ENCODE measurements at regions not wholly inside any gene's neighbourhood (a gene's known extent, or its start where the extent isn't known, plus 50 kb on each side); places are given as distances from the start of the nearest gene placed in this dataset.
"Not testable (repeated sequence)": the region's sequence is repeated elsewhere in the genome, so short reads cannot be mapped to it uniquely, and the experiment has no call there.

DNA sequence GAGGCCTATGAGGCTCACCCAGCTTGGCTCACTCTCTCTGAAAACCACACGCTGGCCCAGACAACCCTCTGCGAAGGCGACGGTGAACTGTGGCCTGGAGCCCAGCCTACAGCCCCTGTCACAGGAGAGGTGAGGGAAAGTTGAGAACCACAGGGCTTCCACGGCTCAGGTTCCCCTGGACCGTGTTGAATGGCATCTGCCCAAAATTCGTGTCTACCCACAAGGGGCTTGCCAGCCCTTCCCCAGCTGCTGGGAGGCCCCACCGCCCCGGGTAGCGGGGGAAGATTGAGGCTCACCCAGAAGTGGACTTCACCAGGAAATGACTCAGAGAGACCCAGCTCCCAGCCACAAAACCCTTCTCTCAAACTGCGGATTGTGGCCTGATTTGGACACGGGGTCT is 197.1 kb downstream of the CTTN start:
- no peak for DNase-seq

GRCh38 chr11:70596091-70596490 is 197.8 kb downstream of the CTTN start:
- no peak for DNase-seq

GRCh38 chr11:70597006-70597555 is 198.8 kb downstream of the CTTN start:
- DNase-seq = no peak

- no peak for DNase-seq
These were observed 199.7 kb downstream of the CTTN start for GRCh38 chr11:70597751-70598625.

- DNase-seq = not testable (repeated sequence)
These were observed 202.6 kb downstream of the CTTN start for GRCh38 chr11:70600911-70601415.

DNA sequence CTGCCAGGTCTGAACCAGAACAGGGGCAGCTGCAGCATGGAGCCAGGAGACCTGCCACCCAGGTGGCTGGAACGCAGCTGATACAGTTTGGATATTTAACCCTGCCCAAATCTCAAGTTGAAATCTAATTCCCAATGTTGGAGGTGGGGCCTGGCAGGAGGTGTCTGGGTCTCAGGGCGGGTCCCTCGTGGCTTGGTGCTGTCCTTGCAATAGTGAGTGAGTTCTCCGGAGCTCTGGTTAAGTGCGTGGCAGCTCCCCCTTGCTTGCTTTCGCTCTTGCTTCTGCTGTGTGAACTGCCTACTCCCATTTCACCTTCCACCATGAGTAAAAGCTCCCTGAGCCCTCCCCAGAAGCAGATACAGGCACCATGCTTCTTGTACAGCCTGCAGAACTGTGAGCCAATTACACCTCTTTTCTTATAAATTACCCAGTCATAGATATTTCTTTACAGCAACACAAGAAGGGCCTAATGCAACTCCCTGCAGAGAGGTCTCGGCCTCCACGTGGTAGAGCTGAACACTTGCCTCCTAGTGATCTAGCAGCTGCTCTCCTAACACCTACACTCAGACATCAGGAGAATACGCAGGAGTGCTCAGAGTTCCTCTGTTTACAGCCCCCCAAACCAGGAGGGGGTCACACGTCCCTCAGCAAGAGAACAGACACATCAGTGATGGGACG is 203.7 kb downstream of the CTTN start:
- no peak for DNase-seq

DNA sequence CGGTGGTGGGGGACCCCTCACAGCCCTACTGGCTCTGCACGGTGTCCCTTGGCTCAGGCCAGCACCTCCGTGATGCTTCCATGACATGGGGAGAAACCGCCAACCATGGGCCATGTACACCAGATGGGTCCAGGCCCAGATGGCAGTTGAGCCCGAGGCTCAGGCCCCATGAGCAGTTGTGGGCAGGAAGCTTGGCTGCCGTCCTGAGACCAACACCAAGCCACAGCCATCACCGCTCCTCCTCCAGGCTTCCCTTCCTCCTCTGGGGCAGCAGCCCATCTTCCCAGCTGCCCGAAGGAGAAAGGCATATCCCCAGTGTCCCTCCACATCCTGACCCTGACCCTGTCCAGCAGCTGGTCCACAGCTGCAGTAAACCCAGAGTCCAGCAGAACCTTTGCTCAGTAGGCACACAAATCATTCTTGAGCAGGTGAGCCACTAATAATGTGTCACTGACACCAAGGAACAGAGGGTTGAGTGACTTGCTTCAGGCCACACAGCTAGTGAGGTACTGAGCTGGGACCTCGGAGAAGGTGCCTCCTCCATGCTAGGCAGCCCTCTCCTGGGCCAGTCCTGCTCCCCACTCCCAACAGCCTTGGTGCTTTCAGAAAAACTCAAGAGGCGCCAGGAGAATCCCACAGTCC is 204.9 kb downstream of the CTTN start:
- DNase-seq = no peak

GRCh38 chr11:70603756-70604211 is 205.5 kb downstream of the CTTN start:
- no peak for DNase-seq

GRCh38 chr11:70604221-70604620 is 205.9 kb downstream of the CTTN start:
- DNase-seq = no peak

- DNase-seq = no peak
These were observed 206.5 kb downstream of the CTTN start for GRCh38 chr11:70604630-70605467.

- DNase-seq = no peak
These were observed 207.1 kb downstream of the CTTN start for GRCh38 chr11:70605468-70605815.

DNA sequence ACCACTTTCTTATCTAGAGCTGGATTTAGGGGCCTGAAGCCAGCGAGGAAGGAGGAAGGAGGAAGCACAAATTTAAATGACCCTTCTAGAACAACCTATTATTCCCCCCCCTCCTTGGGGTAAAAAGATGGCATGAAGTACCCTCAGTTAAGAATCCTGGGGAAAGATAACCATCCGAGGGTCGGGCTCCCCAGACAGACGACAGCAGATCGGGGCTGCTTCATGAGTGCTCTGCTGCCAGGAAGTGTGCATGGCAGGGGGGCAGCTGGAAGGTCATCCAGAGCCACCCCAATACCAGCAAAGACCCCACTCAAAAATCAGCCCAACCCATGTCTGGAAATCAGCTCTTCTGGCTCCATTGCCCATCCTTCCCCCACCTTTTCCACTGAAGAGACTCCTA is 207.5 kb downstream of the CTTN start:
- no peak for DNase-seq

DNA sequence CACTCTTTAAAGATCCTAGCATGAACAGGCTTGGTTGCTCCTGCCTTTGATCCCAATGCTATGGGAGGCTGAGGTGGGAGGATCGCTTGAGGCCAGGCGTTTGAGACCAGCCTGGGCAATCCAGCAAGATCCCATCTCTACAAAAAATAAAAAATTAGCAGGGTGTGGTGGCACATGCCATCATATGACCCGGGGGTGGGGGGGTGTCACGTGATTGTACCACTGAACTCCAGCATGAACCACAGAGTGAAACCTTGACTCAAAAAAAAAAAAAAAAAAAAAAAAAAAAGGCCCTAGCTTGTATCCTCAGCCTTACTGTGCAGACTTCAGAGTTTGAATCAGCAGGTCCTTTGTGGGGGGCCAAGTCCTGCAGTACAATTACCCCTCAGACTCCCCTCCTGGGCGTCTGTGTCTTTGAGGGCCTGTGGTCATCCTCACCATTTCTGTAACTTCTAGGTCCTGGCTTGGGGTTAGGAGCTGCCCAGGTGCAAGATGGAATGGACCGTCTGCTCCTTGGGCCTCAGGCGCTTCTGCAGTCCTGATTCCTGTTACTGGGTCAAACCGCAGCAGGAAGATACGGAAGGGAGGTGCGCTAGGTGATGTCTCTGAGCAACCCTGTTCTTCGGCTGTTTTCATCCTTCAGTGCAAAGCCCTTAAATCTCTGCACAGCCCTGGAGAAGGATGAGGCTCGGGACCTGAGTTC is 208.1 kb downstream of the CTTN start:
- DNase-seq = no peak

DNA sequence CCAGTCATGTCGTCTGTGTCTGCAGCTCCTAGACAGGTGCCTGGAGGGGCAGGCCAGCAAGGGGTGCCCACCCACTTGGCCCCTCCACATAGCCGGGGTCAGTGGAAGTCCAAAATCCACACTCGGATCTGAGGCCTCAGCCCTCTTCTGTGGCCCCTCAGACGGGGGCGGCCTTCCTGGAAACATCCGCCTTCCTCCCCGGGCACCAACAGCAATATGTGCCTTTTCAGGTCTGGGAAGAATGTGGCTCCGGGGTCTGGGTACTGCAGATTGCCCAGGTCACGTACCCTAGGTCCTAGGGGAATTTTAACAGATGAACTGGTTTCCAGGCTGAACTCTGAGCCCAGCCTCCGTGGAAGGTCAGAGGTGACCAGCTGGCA is 208.6 kb downstream of the CTTN start:
- no peak for DNase-seq

DNA sequence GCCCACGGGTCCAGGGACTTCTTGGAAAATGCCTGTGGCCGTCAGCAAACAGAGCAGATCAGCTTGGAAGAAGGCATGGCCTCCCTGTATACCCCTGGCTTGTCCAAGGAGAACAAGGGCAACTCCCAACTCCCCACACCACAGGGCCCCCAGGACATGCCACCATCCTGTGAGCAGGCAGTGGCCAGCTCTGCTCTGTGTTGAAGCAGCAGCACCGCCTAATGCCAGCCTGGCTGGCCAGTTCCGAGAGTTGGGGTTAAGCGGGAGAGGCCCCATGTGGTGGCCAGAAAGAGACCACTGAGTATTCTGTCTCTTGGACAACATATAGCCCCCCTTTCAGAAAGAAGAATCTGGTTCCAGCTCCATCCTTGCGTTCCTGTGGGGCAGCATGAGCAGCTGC is 209.2 kb downstream of the CTTN start:
- DNase-seq = no peak

DNA sequence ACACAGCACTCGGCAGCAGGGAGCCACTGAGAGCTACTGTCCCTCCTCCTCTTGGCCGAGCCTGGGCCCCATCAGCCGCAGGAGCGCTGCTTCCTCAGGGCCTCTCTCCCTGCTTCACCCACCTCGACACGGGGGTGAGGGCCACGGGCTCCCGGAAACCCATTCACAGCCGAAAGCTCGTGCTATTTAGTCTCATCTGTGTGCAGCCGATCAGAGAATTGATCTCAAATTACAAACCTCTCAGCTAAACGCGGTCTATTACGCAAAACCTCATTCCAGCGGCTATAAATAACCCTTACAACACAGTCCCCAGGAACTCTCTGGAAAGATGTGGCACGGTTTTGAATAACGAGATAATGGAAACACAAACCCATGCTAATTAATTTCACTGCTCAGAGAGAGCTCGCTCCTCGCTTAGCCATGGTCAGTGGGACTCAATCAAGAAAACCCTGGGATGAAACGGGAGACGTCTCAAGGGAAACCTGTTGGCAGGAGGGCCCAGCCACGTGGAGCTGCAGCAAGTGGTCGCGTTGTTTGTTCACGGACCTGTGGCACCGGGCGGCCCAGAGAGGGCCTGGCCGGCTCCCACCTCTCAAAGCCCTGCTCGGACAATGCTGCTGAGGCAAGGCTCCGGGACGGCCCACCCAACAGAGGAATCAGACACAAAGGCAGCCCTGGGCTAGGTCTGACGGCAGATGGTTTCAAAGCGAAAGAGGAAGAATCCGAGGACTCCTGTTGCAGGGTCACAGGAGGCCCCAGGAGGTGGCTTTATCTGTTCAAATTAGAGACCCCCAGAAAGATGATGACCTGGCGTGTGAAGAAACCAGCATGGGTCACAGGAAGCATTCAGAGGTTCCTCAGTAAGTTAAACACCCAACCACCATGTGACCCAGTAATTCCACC is 210.5 kb downstream of the CTTN start:
- no peak for DNase-seq

GRCh38 chr11:70610566-70611565 is 212.5 kb downstream of the CTTN start:
- DNase-seq = no peak

DNA sequence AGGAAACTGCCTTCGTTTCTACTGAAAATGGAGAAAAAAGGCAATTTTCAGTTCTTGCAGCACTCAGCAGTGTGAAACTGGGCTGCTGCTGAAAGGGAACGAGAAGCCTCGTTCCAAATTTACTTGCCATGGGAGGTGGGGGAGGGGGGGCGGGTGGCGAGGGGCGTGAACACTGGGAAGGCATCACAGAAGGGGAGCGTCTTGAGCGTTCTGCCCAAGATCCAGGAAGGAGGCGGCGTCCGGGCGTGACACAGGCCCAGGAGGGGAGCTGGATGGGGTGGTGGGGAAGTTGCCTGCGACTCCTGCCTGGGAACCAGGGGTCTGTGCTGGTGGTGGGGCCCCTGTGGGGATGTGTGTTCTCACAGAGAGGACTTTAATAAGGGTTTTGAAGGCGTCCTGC is 213.5 kb downstream of the CTTN start:
- no peak for DNase-seq

- DNase-seq = no peak
These were observed 214.3 kb downstream of the CTTN start for GRCh38 chr11:70612459-70613141.
